Right lobe of liver (tissue), 6 donors: ENCODE measurements at regions not wholly inside any gene's neighbourhood (a gene's known extent, or its start where the extent isn't known, plus 50 kb on each side); places are given as distances from the start of the nearest gene placed in this dataset.

ENCODE experiments used
- ATAC-seq, 4 donors: fragments of 200-7000 bp; cut with Tn5 transposase; one replicate each; pipeline ENCODE4 v1.9.1; 2020; ENCODE audit warnings: mild to moderate bottlenecking in 4 of 4, moderate library complexity in 4 of 4
- DNase-seq, 3 donors: peaks; one replicate each; pipeline ENCODE4 v3.0.0-alpha.2; 2020
- H3K27ac ChIP-seq, 3 donors: fragments of 200-600 bp; one replicate each; pipeline ENCODE4 v1.8.0; 2022
- H3K27me3 ChIP-seq, 2 donors: fragments of 200-600 bp; one replicate each; pipeline ENCODE4 v1.8.0; 2022
- H3K36me3 ChIP-seq, 4 donors: fragments of 200-600 bp; sonication (generic) in 1 of 4; one replicate each; pipeline versions ENCODE4 v1.5.1 to v1.8.0; 2017 to 2022; ENCODE audit warnings: control low read depth in 1 of 4
- H3K4me1 ChIP-seq, 4 donors: fragments of 200-600 bp; sonication (generic) in 1 of 4; one replicate each; pipeline versions ENCODE4 v1.5.1 to v1.8.0; 2017 to 2022; ENCODE audit warnings: control low read depth in 1 of 4
- H3K4me3 ChIP-seq, 3 donors: fragments of 200-600 bp; one replicate each; pipeline ENCODE4 v1.8.0; 2022
- H3K9me3 ChIP-seq, 4 donors: fragments of 200-600 bp; sonication (generic) in 1 of 4; one replicate each; pipeline versions ENCODE4 v1.5.1 to v1.8.0; 2017 to 2022; ENCODE audit warnings: control low read depth in 1 of 4
- CTCF ChIP-seq, 4 donors: fragments of 200-600 bp in 3 of 4; fragments of 450-650 bp in 1 of 4; IDR thresholded peaks; one replicate each; pipeline versions ENCODE4 v1.5.1 to v1.8.0; 2016 to 2022; ENCODE audit warnings: antibody characterized with exemption in 4 of 4, mild to moderate bottlenecking in 2 of 4
- POLR2A ChIP-seq: fragments of 450-650 bp; IDR thresholded peaks from one replicate; pipeline ENCODE4 v1.6.1; 2017; ENCODE audit warnings: antibody characterized with exemption, mild to moderate bottlenecking
- WGBS: methylation state at CpG from one replicate; pipeline ENCODE4 v1.1.6; 2018; ENCODE audit warnings: low coverage, low lambda C conversion rate; ENCODE audit not compliant: insufficient coverage; ENCODE audit errors: missing lambda C conversion rate; 5-methylcytosine and 5-hydroxymethylcytosine counted together
- intact Hi-C, 2 donors: fragments of 100-400 bp; cut with DNase I; formaldehyde crosslinking; loops; one replicate each; pipeline versions ENCODE4 v1.11.2 to v1.14.1; 2022
- donor health status: DM: no; HTN: yes; CAD: no.
- donor health status: DM: no; HTN: no; CAD: no.
- donor health status: DM: no; HTN: no; CAD: no.
- donor health status: DM: no; HTN: yes; CAD: no.
- donor health status: DM: no; HTN: yes; CAD: no.

- no peak for TF ChIP-seq CTCF (IDR thresholded peaks at IDR 0.05)
- no peak for TF ChIP-seq POLR2A
- ATAC-seq (no peak), DNase-seq (no peak)
- Histone ChIP-seq H3K9me3 (no peaks in the 10 kb centered on the region), H3K36me3 (no peaks in the 10 kb centered on the region), H3K27me3 (no peaks in the 10 kb centered on the region), H3K4me1 (no peaks in the 10 kb centered on the region), H3K27ac (no peak overlapping the region), H3K4me3 (no peak overlapping the region)
- WGBS = 51% methylated on average over 2 of the region's 2 CpGs
- intact Hi-C loops = no loop called here
Measured at GRCh38 chr6:56798163-56798562, 155.5 kb upstream of the DST start.

- intact Hi-C loops = no loop called here
- no peaks in the 10 kb centered on the region for H3K36me3 ChIP-seq
- no peak for TF ChIP-seq POLR2A
- TF ChIP-seq CTCF (IDR thresholded peaks at IDR 0.05) = no peak
- H3K9me3 ChIP-seq = no peaks in the 10 kb centered on the region
- no peak overlapping the region for H3K4me3 ChIP-seq
- no peak overlapping the region for H3K27ac ChIP-seq
- no peaks in the 10 kb centered on the region for H3K27me3 ChIP-seq
- DNase-seq (no peak), ATAC-seq (peak in 1 of 4 donors; percentile 33)
- no peaks in the 10 kb centered on the region for H3K4me1 ChIP-seq
- WGBS = 43% methylated on average over 1 of the region's 1 CpG
Measured at GRCh38 chr6:56796196-56796532, 153.5 kb upstream of the DST start.

GRCh38 chr6:56795466-56796195 lies 152.9 kb upstream of the DST start:
- 49% methylated on average over 6 of the region's 6 CpGs for WGBS
- Histone ChIP-seq H3K27ac (no peak overlapping the region), H3K9me3 (no peaks in the 10 kb centered on the region), H3K36me3 (no peaks in the 10 kb centered on the region), H3K4me3 (no peak overlapping the region), H3K4me1 (no peaks in the 10 kb centered on the region), H3K27me3 (no peaks in the 10 kb centered on the region)
- TF ChIP-seq CTCF (IDR thresholded peaks at IDR 0.05) (no peak), POLR2A (no peak)
- intact Hi-C loops = no loop called here
- ATAC-seq (no peak), DNase-seq (no peak)

- Histone ChIP-seq H3K27me3 (no peaks in the 10 kb centered on the region), H3K4me1 (no peaks in the 10 kb centered on the region), H3K9me3 (no peaks in the 10 kb centered on the region), H3K36me3 (no peaks in the 10 kb centered on the region), H3K4me3 (no peak overlapping the region), H3K27ac (no peak overlapping the region)
- ATAC-seq = no peak
- no peak for DNase-seq
- intact Hi-C loops = no loop called here
- TF ChIP-seq POLR2A = no peak
- no peak for TF ChIP-seq CTCF (IDR thresholded peaks at IDR 0.05)
Measured at GRCh38 chr6:56794421-56794820, 151.7 kb upstream of the DST start.

GRCh38 chr6:56793938-56794337 lies 151.2 kb upstream of the DST start:
- Histone ChIP-seq H3K36me3 (no peaks in the 10 kb centered on the region), H3K4me3 (no peak overlapping the region), H3K9me3 (no peaks in the 10 kb centered on the region), H3K27ac (no peak overlapping the region), H3K27me3 (no peaks in the 10 kb centered on the region), H3K4me1 (no peaks in the 10 kb centered on the region)
- ATAC-seq = no peak
- intact Hi-C loops = no loop called here
- WGBS = 57% methylated on average over 2 of the region's 2 CpGs
- TF ChIP-seq CTCF (IDR thresholded peaks at IDR 0.05) = no peak
- TF ChIP-seq POLR2A = no peak
- DNase-seq = no peak
